IPS-18a (cell line): ENCODE measurements at regions not wholly inside any gene's neighbourhood (a gene's known extent, or its start where the extent isn't known, plus 50 kb on each side); places are given as distances from the start of the nearest gene placed in this dataset.

Experiments used
- H3K27ac ChIP-seq: one replicate; pipeline ENCODE4 v1.5.1; 2013; ENCODE audit warnings: low read length
- H3K27me3 ChIP-seq: one replicate; pipeline ENCODE4 v1.6.1; 2013; ENCODE audit warnings: mild to moderate bottlenecking, low read length; ENCODE audit not compliant: control insufficient read depth, insufficient read depth
- H3K36me3 ChIP-seq: one replicate; pipeline ENCODE4 v1.6.1; 2013; ENCODE audit warnings: low read depth, low read length; ENCODE audit not compliant: control insufficient read depth
- H3K4me1 ChIP-seq: one replicate; pipeline ENCODE4 v1.6.1; 2013; ENCODE audit warnings: low read depth, low read length; ENCODE audit not compliant: control insufficient read depth
- H3K4me3 ChIP-seq: one replicate; pipeline ENCODE4 v1.5.1; 2013; ENCODE audit warnings: low read length
- H3K9ac ChIP-seq: one replicate; pipeline ENCODE4 v1.6.1; 2013; ENCODE audit warnings: mild to moderate bottlenecking, low read length, moderate library complexity
- H3K9me3 ChIP-seq: one replicate; pipeline ENCODE4 v1.6.1; 2013; ENCODE audit warnings: low read depth, low read length; ENCODE audit not compliant: control insufficient read depth

GRCh38 chr18:4843771-4844170 is 353.3 kb downstream of the AKAIN1 start:
- Histone ChIP-seq H3K27me3 (no peaks in the 10 kb centered on the region), H3K9me3 (no peaks in the 10 kb centered on the region), H3K36me3 (no peaks in the 10 kb centered on the region), H3K27ac (no peak overlapping the region), H3K4me1 (peaks cover 6% of the 10 kb centered on the region), H3K9ac (no peak overlapping the region), H3K4me3 (no peak overlapping the region)

DNA sequence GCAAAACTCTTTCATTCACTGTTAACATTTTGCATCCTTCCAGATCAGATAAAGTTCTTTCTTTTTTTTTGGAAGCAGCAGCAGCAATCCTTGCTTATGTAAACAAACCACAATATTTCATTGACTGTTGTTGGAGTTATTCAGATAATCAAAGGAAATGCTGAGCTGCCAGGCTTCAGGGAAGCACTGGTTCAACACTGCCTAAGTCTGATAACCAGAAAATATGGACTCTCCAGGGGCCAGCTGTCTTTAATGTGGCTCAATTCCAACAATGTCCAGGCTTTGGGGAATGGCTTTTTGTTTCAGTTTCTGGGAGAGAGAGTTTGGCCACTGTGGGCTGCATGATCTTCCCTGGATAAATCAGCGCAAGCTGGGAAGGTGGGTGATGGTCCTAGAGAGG is 354.3 kb downstream of the AKAIN1 start:
- no peak overlapping the region for H3K9ac ChIP-seq
- no peak overlapping the region for H3K4me3 ChIP-seq
- no peaks in the 10 kb centered on the region for H3K36me3 ChIP-seq
- H3K9me3 ChIP-seq: no peaks in the 10 kb centered on the region
- no peak overlapping the region for H3K27ac ChIP-seq
- peaks cover 6% of the 10 kb centered on the region for H3K4me1 ChIP-seq
- H3K27me3 ChIP-seq: no peaks in the 10 kb centered on the region

DNA sequence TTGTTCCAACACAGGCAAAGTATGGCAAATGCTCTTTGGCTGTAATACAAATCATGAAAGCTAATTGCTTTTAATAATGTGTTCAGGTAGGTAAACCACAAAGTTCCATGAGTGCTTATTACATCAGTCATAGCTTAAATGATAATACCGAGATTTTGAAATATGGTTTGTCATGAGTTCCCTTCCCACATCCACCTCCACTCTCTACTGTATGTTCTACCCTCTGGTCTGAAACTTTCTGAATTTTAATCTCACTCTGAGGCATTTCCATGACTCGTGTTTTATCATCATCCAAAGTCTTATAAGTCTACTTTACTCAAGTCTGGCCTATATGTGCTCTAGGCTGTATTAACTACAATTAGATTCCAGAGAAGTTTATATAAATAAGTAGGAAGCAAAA is 354.8 kb downstream of the AKAIN1 start:
- Histone ChIP-seq H3K27ac (no peak overlapping the region), H3K9ac (no peak overlapping the region), H3K9me3 (no peaks in the 10 kb centered on the region), H3K36me3 (no peaks in the 10 kb centered on the region), H3K4me1 (peaks cover 6% of the 10 kb centered on the region), H3K27me3 (no peaks in the 10 kb centered on the region), H3K4me3 (no peak overlapping the region)

DNA sequence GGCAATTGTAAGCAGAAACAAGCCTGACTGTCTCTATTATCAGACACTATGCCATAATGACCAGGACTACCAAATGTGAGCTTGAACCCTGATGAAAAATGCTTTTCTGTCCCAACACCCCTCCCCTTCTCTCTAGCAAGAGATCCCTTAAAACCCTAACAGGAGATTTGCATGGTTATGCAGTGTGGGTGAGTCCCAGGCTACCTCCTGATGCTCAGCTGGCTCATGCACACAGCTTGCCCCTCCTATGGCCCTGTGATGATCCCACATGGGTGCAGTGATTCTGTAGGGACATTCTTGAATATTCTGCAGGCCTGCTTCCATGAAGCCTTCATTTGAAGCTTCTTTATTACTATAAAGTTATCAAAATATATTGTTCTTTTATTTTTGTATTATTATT is 357.4 kb downstream of the AKAIN1 start:
- no peak overlapping the region for H3K9ac ChIP-seq
- peaks cover 6% of the 10 kb centered on the region for H3K4me1 ChIP-seq
- no peaks in the 10 kb centered on the region for H3K9me3 ChIP-seq

GRCh38 chr18:4836141-4836540 is 360.9 kb downstream of the AKAIN1 start:
- Histone ChIP-seq H3K27me3 (no peaks in the 10 kb centered on the region), H3K27ac (no peak overlapping the region), H3K9ac (no peak overlapping the region), H3K4me3 (no peak overlapping the region), H3K4me1 (peaks cover 6% of the 10 kb centered on the region), H3K9me3 (no peaks in the 10 kb centered on the region), H3K36me3 (no peaks in the 10 kb centered on the region)

More for the DNA sequence above, 357.4 kb downstream of the AKAIN1 start:
- H3K27ac ChIP-seq: no peak overlapping the region
- H3K36me3 ChIP-seq: no peaks in the 10 kb centered on the region
- no peak overlapping the region for H3K4me3 ChIP-seq
- no peaks in the 10 kb centered on the region for H3K27me3 ChIP-seq

- Histone ChIP-seq H3K9ac (no peak overlapping the region), H3K4me3 (no peak overlapping the region), H3K36me3 (no peaks in the 10 kb centered on the region), H3K27me3 (no peaks in the 10 kb centered on the region), H3K4me1 (peaks cover 2% of the 10 kb centered on the region), H3K27ac (no peak overlapping the region), H3K9me3 (no peaks in the 10 kb centered on the region)
Measured at GRCh38 chr18:4831791-4832375, 365.2 kb downstream of the AKAIN1 start.

- Histone ChIP-seq H3K27me3 (no peaks in the 10 kb centered on the region), H3K27ac (no peak overlapping the region), H3K36me3 (no peaks in the 10 kb centered on the region), H3K9ac (no peak overlapping the region), H3K4me1 (peaks cover 2% of the 10 kb centered on the region), H3K4me3 (no peak overlapping the region), H3K9me3 (no peaks in the 10 kb centered on the region)
Measured at GRCh38 chr18:4831127-4831526, 365.9 kb downstream of the AKAIN1 start.

GRCh38 chr18:4823091-4823490 is 368.0 kb upstream of the DLGAP1 start:
- Histone ChIP-seq H3K36me3 (no peaks in the 10 kb centered on the region), H3K27ac (no peak overlapping the region), H3K4me3 (no peak overlapping the region), H3K4me1 (peaks cover 10% of the 10 kb centered on the region), H3K9ac (no peak overlapping the region), H3K27me3 (no peaks in the 10 kb centered on the region), H3K9me3 (no peaks in the 10 kb centered on the region)

DNA sequence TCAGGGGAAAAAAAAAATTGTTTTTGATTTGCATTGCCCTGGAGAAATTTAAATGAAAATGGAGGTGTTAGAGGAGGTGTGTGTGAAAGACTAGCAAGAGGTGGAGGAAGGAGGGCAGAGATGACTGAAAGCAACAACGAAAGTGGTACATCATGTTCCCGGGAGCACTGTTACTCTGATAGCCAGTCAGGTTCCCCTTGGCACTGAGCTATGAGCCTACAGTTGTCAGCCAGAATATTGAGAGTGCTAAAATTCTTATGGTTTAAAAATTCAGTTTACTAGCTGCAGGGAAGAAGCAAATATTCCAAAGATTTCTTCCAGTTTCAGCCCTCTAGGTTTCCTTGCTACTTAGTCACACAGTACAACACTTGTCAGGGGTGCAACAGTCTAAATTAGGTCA is 366.7 kb upstream of the DLGAP1 start:
- Histone ChIP-seq H3K27me3 (no peaks in the 10 kb centered on the region), H3K4me1 (peaks cover 8% of the 10 kb centered on the region), H3K4me3 (no peak overlapping the region), H3K36me3 (no peaks in the 10 kb centered on the region), H3K27ac (no peak overlapping the region), H3K9me3 (no peaks in the 10 kb centered on the region), H3K9ac (no peak overlapping the region)

DNA sequence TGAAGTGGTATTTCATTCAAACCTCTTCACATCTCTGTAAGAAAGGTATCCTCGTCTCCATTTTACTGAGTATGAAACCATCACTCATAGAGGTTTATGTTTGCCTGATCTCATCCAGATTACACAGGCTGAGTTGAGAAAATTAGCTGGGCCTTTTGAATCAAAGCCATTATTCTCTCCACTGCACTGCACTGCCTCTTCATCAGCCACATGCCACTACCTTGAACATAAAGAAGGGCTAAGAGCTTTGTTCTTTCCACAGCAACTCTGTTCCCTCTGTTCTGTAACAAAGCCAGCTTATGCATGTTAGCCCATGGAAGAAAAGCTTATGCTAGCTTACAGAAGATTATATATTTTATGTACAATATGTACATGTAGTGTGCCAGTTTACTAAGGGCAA is 362.6 kb upstream of the DLGAP1 start:
- Histone ChIP-seq H3K9me3 (no peaks in the 10 kb centered on the region), H3K36me3 (no peaks in the 10 kb centered on the region), H3K4me1 (peaks cover 8% of the 10 kb centered on the region), H3K27ac (no peak overlapping the region), H3K9ac (no peak overlapping the region), H3K4me3 (no peak overlapping the region), H3K27me3 (no peaks in the 10 kb centered on the region)

DNA sequence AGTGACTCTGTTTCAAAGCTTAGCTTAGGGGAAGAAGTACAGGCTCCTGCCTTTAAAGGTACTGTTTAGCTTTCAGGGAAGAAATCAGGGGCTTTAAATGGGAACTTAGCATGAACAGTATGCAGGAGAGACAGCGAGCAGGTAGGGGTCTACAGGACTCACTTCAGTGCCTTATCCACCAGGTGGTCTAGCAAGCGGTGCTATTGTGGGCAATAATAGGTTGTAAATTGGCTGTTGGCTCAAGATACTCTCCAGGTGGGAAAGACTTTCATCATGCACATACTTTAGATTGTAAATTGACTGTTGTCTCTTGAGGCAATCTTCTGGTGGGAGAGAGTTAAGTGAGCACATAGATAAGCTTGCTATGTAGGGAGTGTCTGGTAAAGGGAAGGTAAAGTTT is 358.6 kb upstream of the DLGAP1 start:
- H3K4me1 ChIP-seq: no peaks in the 10 kb centered on the region
- no peaks in the 10 kb centered on the region for H3K36me3 ChIP-seq
- no peaks in the 10 kb centered on the region for H3K9me3 ChIP-seq
- no peaks in the 10 kb centered on the region for H3K27me3 ChIP-seq
- H3K9ac ChIP-seq: no peak overlapping the region
- no peak overlapping the region for H3K27ac ChIP-seq
- no peak overlapping the region for H3K4me3 ChIP-seq

DNA sequence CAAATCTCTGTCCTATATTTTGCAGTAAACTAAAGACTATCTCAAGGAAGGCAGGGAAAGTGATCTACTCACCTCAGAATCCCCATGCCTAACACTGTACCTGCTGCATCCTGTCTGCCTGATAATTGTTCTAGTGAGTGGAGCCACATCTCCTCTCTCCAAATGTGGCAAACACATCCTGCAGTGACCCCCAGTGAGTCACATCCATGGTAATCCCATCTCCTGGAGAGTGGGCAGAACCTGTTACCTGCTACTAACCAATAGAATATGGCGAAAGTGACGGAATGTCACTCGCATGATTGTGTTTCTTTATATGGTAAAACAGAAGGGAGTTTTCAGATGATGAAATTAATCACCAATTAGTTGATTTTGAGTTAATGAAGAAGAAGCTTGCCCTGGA is 353.8 kb upstream of the DLGAP1 start:
- Histone ChIP-seq H3K27me3 (no peaks in the 10 kb centered on the region), H3K27ac (no peak overlapping the region), H3K9ac (no peak overlapping the region), H3K9me3 (no peaks in the 10 kb centered on the region), H3K4me3 (no peak overlapping the region), H3K36me3 (no peaks in the 10 kb centered on the region), H3K4me1 (no peaks in the 10 kb centered on the region)
